ENCODE measurements at regions not wholly inside any gene's neighbourhood (a gene's known extent, or its start where the extent isn't known, plus 50 kb on each side); places are given as distances from the start of the nearest gene placed in this dataset.
"Not testable (repeated sequence)": the region's sequence is repeated elsewhere in the genome, so short reads cannot be mapped to it uniquely, and the experiment has no call there.

DNA sequence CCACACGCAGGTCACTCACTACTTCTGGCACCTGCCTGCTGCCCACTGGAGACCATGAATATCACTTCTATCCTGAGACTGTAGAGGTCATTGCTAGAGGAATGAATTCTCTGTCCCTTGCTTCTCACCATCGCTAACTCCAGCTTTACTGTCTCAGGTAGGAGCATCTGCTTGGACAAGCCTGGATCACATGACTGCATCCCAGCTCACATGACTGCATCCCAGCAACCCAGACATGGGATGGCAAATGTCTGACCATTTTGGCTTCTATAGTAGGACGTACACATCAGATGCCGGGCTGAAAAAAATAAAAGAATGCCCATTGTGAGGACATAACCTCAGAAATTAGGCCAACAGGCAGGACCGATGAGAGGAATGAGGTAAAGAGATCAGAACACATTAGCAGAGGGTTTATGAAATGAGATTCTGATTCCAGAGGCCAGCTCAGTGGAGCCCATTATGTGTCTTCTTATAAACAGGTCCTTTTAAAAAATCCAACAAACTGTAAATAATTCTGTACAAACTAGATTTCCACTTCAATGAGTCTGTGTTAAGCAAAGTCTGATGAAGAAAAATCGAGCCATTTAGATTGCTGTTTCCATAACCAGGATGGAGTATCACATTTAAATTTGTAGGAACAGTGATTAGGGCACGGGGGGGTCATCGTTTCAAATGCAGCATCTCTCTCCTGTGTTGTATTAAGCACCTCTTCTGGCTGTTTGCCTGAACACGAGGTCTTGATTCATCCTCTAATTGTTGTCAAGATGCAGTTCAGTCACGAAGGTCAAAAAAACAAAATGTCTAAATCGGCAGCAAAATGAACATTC is 126.7 kb downstream of the MTHFS start:
- no peak for DNase-seq

DNA sequence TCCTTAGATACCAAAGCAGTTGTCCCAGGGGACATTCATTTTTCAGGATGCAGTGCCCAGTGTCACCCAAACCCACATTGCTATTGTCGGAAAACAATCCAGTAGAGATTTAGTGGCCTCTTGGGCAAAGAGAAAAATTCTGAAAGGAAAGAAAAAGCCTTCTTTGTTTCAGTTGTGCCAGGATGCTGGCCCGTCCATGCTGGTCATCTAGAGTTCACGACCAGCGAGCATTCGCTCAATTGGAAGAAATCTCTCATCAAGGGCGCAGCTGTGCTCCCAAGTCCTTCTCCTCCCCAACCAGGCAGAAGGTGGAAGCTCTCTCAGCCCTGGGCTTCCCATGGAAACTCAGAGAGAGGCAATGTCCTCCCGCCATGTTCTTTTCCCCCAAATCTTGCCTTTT is 123.7 kb downstream of the MTHFS start:
- no peak for DNase-seq

DNA sequence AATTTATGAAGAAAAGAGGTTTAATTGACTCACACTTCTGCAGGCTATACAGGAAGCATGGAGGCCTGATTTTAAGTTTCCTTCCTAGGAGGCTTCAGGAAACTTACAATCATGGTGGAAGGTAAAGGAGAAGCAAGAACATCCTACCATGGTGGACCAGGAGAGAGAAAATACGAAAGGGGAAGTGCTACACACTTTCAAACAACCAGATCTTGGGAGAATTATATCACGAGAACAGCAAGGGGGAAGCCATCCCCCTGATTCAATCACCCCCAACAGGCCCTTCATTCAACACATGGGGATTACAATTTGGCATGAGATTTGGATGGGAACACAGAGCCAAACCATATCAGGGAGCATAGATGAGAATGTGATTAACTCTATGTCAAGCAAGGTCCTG is 121.0 kb downstream of the MTHFS start:
- DNase-seq, result no peak

DNA sequence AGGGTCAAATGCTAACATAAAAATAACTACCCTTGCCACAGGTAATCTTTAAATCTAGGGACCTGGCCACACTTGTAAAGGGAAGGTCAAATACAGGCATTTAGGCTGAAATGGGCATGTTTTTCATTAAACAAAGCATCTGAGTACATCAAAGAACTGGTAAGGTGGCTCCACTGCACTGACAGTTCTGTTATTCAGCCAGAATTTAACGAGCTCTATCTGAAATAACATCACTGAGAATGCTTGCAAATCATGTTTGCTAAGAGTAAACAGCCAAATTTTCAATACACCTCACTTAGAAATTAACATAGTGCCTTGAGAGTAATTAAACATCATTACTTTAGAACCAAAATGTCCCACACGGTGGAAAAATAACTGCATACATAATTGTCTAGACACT is 118.9 kb downstream of the MTHFS start:
- no peak for DNase-seq

DNA sequence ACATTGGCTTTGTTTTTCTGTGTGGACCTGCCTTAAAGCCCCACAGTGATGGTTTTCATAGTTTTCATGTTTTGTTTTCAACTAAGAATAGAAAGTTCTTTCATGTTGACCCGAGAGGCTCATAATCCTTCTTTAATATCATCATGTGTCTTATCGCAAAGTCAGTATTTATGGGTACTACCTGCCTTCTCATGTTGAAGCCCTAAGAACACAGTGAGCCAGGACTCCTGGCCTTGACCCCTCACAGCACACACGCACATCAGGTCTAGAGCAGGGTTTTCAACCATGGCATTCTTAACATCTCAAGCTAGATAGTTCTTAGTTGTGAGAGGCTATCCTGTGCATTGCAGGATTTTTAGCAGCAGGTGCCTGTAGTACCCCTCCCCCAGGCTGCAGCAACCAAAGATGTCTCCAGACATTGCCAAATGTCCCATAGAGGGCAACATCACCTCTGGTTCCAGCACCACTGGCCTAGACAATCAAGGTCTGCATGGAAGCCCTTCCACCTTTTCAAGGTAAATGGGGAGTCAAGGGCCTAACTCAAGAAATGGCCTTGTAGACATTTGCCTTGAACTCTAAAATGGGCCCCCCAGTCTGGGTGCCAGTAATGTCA is 118.3 kb downstream of the MTHFS start:
- no peak for DNase-seq

DNA sequence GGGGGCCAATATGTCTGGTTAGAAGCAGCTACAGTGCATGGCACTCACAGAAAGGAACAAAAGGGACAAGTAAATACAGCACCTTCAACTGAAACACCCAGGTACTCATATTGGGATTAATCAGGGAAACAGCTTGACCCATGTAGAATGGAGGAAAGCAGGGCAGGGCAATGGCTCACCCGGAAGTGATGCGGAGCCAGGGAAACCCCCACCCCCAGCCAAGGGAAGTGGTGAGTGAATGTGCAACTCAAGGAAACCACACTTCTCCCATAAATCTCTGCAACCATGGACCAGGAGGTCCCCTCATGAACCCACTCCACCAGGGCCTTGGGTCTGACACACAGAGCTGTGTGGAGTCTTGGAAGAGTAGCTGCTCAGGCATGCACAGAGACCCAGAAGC is 117.1 kb downstream of the MTHFS start:
- DNase-seq, result no peak

DNA sequence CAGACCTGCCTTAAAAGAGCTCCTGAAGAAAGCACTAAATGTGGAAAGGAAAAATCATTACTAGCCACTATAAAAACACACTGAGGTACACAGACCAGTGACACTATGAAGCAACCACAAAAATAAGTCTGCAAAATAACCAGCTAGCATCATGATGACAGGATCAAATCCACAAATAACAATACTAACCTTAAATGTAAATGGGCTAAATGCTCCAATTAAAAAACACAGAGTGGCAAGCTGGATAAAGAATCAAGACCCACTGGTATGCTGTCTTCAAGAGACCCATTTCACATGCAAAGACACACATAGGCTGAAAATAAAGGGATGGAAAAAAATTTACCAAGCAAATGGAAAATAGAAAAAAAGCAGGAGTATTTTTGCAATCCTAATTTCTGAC is 114.5 kb downstream of the MTHFS start:
- not testable (repeated sequence) for DNase-seq

Data from NCI-H446 treated with DMSO at 0.1 percent for 48 hours (cell line).